ENCODE measurements at regions not wholly inside any gene's neighbourhood (a gene's known extent, or its start where the extent isn't known, plus 50 kb on each side); places are given as distances from the start of the nearest gene placed in this dataset.

- TF ChIP-seq CTCF (optimal IDR thresholded peaks at IDR 0.05 in 1 of 3, IDR thresholded peaks at IDR 0.05 in 1 of 3, conservative IDR thresholded peaks at IDR 0.05 in 1 of 3; ENCODE audit: extremely low read depth in 1 of 3, insufficient read depth in 2 of 3, low read length in 3 of 3): no peak
- TF ChIP-seq EZH2 (IDR thresholded peaks at IDR 0.05; ENCODE audit: low read length): no peak
These were observed 161.9 kb downstream of the PHF8 start for GRCh38 chrX:53882331-53882730.

All from keratinocyte (primary cell).